Hepatocyte (in vitro differentiated cells): ENCODE measurements at regions not wholly inside any gene's neighbourhood (a gene's known extent, or its start where the extent isn't known, plus 50 kb on each side); places are given as distances from the start of the nearest gene placed in this dataset.

Experiments
- CTCF ChIP-seq: fragments of 200-600 bp; sonication (generic); IDR thresholded peaks from 2 replicates; pipeline ENCODE4 v1.5.1; 2016; ENCODE audit warnings: antibody characterized with exemption, mild to moderate bottlenecking; ENCODE audit not compliant: poor library complexity
- EZH2 ChIP-seq: fragments of 200-600 bp; sonication (generic); IDR thresholded peaks from 2 replicates; pipeline ENCODE4 v1.6.1; 2016; ENCODE audit warnings: antibody characterized with exemption, mild to moderate bottlenecking, borderline replicate concordance
- EZH2phosphoT487 ChIP-seq: fragments of 200-600 bp; sonication (generic); IDR thresholded peaks from one replicate; pipeline ENCODE4 v1.6.1; 2018; ENCODE audit warnings: antibody characterized with exemption, mild to moderate bottlenecking, low read depth, moderate library complexity; ENCODE audit not compliant: unreplicated experiment, severe bottlenecking

DNA sequence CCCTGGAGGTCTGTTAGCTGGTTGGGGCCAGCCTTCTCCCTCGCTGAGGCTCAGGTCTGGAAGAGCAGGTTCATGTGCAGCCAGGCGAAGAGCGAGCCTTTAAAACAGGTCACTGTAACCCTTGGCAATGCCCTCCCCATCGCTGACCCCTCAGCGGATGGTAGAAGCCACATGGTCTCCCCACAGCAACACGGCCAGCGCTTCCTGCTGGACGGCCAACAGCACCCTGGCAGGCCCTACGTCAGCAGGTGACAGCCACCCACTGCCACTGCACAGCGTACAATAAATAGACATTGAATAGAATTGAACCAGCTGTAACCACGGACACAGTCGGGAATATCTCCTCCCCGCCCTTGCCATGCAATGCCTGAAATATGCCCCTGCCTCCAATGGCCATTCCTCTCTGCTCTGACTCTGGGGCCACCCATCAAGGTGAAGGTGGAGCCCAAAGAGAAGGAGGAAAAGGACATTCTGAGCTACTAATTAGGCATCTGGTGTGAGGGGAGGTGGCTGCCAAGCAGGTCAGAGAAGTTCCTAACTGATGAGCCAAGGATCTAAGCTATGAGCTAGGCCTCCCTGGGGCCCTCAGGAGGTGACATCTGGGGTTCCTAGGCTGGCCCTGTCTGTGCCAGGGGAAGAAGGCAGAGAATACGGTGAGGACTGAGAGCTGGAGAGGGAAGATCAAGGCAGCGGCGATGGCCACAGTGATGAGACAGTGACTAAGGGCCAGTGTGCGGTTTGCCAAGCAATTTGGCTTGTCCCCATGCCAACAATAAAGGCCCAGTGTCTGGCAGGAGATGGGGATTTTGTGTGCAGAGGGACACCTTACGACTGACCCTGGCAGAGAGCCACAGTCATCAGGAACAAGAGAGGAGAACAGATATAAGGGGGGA is 202.3 kb downstream of the BCOR start:
- TF ChIP-seq CTCF (no peak), EZH2 (no peak), EZH2phosphoT487 (no peak)
